ENCODE measurements at regions not wholly inside any gene's neighbourhood (a gene's known extent, or its start where the extent isn't known, plus 50 kb on each side); places are given as distances from the start of the nearest gene placed in this dataset.

- DNase-seq (ENCODE audit: extremely low read depth, low read depth), result peak; percentile 17
These were observed 195.2 kb upstream of the DPPA4 start for GRCh38 chr3:109532257-109533216.

- DNase-seq (ENCODE audit: extremely low read depth, low read depth), result no peak
These were observed 208.4 kb upstream of the DPPA4 start for GRCh38 chr3:109545746-109546145.

- DNase-seq (ENCODE audit: extremely low read depth, low read depth), result no peak
These were observed 211.0 kb upstream of the DPPA4 start for GRCh38 chr3:109548192-109548938.

GRCh38 chr3:109553591-109554371 lies 216.4 kb upstream of the DPPA4 start:
- DNase-seq (ENCODE audit: extremely low read depth, low read depth), result no peak

- no peak for DNase-seq (ENCODE audit: extremely low read depth, low read depth)
These were observed 222.0 kb upstream of the DPPA4 start for GRCh38 chr3:109559389-109559788.

- DNase-seq (ENCODE audit: extremely low read depth, low read depth), result no peak
These were observed 225.8 kb upstream of the DPPA4 start for GRCh38 chr3:109563149-109563548.

- no peak for DNase-seq (ENCODE audit: extremely low read depth, low read depth)
These were observed 231.9 kb upstream of the DPPA4 start for GRCh38 chr3:109569135-109569846.

- DNase-seq (ENCODE audit: extremely low read depth, low read depth), result no peak
These were observed 233.1 kb upstream of the DPPA4 start for GRCh38 chr3:109570408-109570807.

GRCh38 chr3:109572301-109572700 lies 235.0 kb upstream of the DPPA4 start:
- DNase-seq (ENCODE audit: extremely low read depth, low read depth), result no peak

GRCh38 chr3:109596991-109597390 lies 259.6 kb upstream of the DPPA4 start:
- DNase-seq (ENCODE audit: extremely low read depth, low read depth), result no peak

GRCh38 chr3:109597444-109597843 lies 260.1 kb upstream of the DPPA4 start:
- no peak for DNase-seq (ENCODE audit: extremely low read depth, low read depth)

- no peak for DNase-seq (ENCODE audit: extremely low read depth, low read depth)
These were observed 270.6 kb upstream of the DPPA4 start for GRCh38 chr3:109607897-109608296.

GRCh38 chr3:109608574-109608973 lies 271.2 kb upstream of the DPPA4 start:
- DNase-seq (ENCODE audit: extremely low read depth, low read depth), result no peak

GRCh38 chr3:109618766-109619378 lies 281.5 kb upstream of the DPPA4 start:
- DNase-seq (ENCODE audit: extremely low read depth, low read depth), result no peak

GRCh38 chr3:109631897-109632296 lies 294.6 kb upstream of the DPPA4 start:
- no peak for DNase-seq (ENCODE audit: extremely low read depth, low read depth)

GRCh38 chr3:109640146-109640652 lies 302.9 kb upstream of the DPPA4 start:
- DNase-seq (ENCODE audit: extremely low read depth, low read depth), result no peak

- DNase-seq (ENCODE audit: extremely low read depth, low read depth), result no peak
These were observed 304.7 kb upstream of the DPPA4 start for GRCh38 chr3:109642025-109642424.

- peak; percentile 19 for DNase-seq (ENCODE audit: extremely low read depth, low read depth)
These were observed 306.2 kb upstream of the DPPA4 start for GRCh38 chr3:109643590-109643989.

GRCh38 chr3:109644332-109644731 lies 307.0 kb upstream of the DPPA4 start:
- no peak for DNase-seq (ENCODE audit: extremely low read depth, low read depth)

- no peak for DNase-seq (ENCODE audit: extremely low read depth, low read depth)
These were observed 307.4 kb upstream of the DPPA4 start for GRCh38 chr3:109644746-109645145.
